ENCODE measurements at regions not wholly inside any gene's neighbourhood (a gene's known extent, or its start where the extent isn't known, plus 50 kb on each side); places are given as distances from the start of the nearest gene placed in this dataset.

DNA sequence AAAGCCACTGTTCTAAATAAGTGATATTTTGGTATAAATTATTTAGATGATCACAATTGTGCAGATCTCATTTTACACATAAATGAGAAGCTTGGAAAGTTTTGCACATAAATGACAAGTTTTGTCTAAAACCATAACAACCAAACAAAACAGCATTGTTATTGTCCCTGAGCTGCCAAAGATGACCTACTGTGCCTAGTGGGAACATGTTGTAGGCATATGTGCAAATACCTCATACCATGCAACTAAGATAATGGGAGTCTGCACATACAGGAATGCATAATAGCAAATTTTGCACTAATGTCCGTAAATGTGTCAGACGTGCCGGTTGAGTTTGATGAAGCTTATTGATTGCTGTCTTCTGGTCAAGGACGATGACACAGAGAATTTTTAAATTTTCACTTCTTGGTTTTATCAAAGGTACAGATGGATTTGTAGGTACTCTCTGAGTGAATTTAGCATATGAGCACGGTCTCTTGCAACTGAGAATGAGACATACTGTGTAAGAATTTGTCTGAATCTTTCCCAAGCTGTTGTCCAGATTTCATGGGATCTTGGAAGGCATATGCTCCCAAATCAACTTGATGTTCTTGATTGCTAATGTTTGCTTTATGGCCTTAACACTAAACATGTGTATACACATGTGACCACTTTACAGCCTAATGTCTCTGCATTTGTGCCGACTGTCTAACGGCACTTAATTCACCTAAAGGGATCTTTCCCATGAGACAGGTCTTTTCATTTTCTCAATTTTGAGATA, 1133.5 kb downstream of the FAT4 start:
- H3K27ac ChIP-seq: no peak overlapping the region
- no peaks in the 10 kb centered on the region for H3K9me3 ChIP-seq (ENCODE audit: low read depth)
- H3K9ac ChIP-seq: no peak overlapping the region
- no peaks in the 10 kb centered on the region for H3K36me3 ChIP-seq (ENCODE audit: low read depth)
- H4K20me1 ChIP-seq (ENCODE audit: insufficient read depth): no peaks in the 10 kb centered on the region
- H3K79me2 ChIP-seq (ENCODE audit: insufficient read depth): no peaks in the 10 kb centered on the region
- no peaks in the 10 kb centered on the region for H3K27me3 ChIP-seq (replicated peaks; ENCODE audit: insufficient read depth)
- peaks cover 12% of the 10 kb centered on the region; the same call in 1 of the 2 replicates for H3F3A ChIP-seq (ENCODE audit: insufficient read depth)
- in situ Hi-C loops (cut with MboI): no loop called here
- H3K4me1 ChIP-seq (ENCODE audit: insufficient read depth): no peaks in the 10 kb centered on the region; the same call in 1 of the 2 replicates
- DNase-seq: peak; percentile 28
- H3K4me2 ChIP-seq (ENCODE audit: unreplicated experiment): no peak overlapping the region
- TF ChIP-seq EZH2phosphoT487 (IDR thresholded peaks at IDR 0.05; ENCODE audit: insufficient read depth, low read depth) (no peak), EZH2 (IDR thresholded peaks at IDR 0.05; ENCODE audit: insufficient read depth, poor library complexity, severe bottlenecking) (no peak)
- H3K4me3 ChIP-seq: no peak overlapping the region
- WGBS, 2 experiments (ENCODE audit: low coverage in 1 of 2, low lambda C conversion rate in 2 of 2, missing lambda C conversion rate in 2 of 2): 36 to 38% methylated on average over 7 of the region's 7 CpGs
- 0 out of 2 replicates have a peak, but pooled peaks cover 4% of the 10 kb centered on the region for H3K9me2 ChIP-seq (ENCODE audit: insufficient read depth)
- H2AFZ ChIP-seq: no peak overlapping the region

GRCh38 chr4:126451237-126451873, 1136.6 kb downstream of the FAT4 start:
- H3K27ac ChIP-seq: no peak overlapping the region
- no peaks in the 10 kb centered on the region for H3K9me2 ChIP-seq (ENCODE audit: insufficient read depth)
- no peaks in the 10 kb centered on the region for H3K9me3 ChIP-seq (ENCODE audit: low read depth)
- no peak overlapping the region for H3K4me2 ChIP-seq (ENCODE audit: unreplicated experiment)
- H3K36me3 ChIP-seq (ENCODE audit: low read depth): no peaks in the 10 kb centered on the region
- no peak overlapping the region for H2AFZ ChIP-seq
- H3F3A ChIP-seq (ENCODE audit: insufficient read depth): peaks cover 12% of the 10 kb centered on the region; the same call in 1 of the 2 replicates
- 10 to 25% methylated on average over 2 of the region's 2 CpGs for WGBS, 2 experiments (ENCODE audit: low coverage in 1 of 2, low lambda C conversion rate in 2 of 2, missing lambda C conversion rate in 2 of 2)
- no peaks in the 10 kb centered on the region; the same call in 1 of the 2 replicates for H3K4me1 ChIP-seq (ENCODE audit: insufficient read depth)
- no peak overlapping the region for H3K9ac ChIP-seq
- peak; percentile 63 for DNase-seq
- no peaks in the 10 kb centered on the region for H4K20me1 ChIP-seq (ENCODE audit: insufficient read depth)
- no peaks in the 10 kb centered on the region for H3K79me2 ChIP-seq (ENCODE audit: insufficient read depth)
- TF ChIP-seq EZH2 (IDR thresholded peaks at IDR 0.05; ENCODE audit: insufficient read depth, poor library complexity, severe bottlenecking): no peak
- TF ChIP-seq EZH2phosphoT487 (IDR thresholded peaks at IDR 0.05; ENCODE audit: insufficient read depth, low read depth): no peak
- no peak overlapping the region for H3K4me3 ChIP-seq
- in situ Hi-C loops (cut with MboI): no loop called here
- no peaks in the 10 kb centered on the region for H3K27me3 ChIP-seq (replicated peaks; ENCODE audit: insufficient read depth)

- Histone ChIP-seq H3K9ac (no peak overlapping the region), H3K36me3 (ENCODE audit: low read depth) (no peaks in the 10 kb centered on the region), H4K20me1 (ENCODE audit: insufficient read depth) (no peaks in the 10 kb centered on the region), H2AFZ (no peak overlapping the region), H3K9me3 (ENCODE audit: low read depth) (no peaks in the 10 kb centered on the region), H3K27ac (no peak overlapping the region), H3F3A (ENCODE audit: insufficient read depth) (peaks cover 12% of the 10 kb centered on the region; the same call in 1 of the 2 replicates), H3K4me3 (no peak overlapping the region), H3K9me2 (ENCODE audit: insufficient read depth) (no peaks in the 10 kb centered on the region), H3K4me2 (ENCODE audit: unreplicated experiment) (no peak overlapping the region), H3K79me2 (ENCODE audit: insufficient read depth) (no peaks in the 10 kb centered on the region), H3K27me3 (replicated peaks; ENCODE audit: insufficient read depth) (no peaks in the 10 kb centered on the region), H3K4me1 (ENCODE audit: insufficient read depth) (no peaks in the 10 kb centered on the region; the same call in 1 of the 2 replicates)
- no peak for DNase-seq
- WGBS, 2 experiments (ENCODE audit: low coverage in 1 of 2, low lambda C conversion rate in 2 of 2, missing lambda C conversion rate in 2 of 2): 79% methylated on average over 4 of the region's 4 CpGs
- in situ Hi-C loops (cut with MboI): no loop called here
- TF ChIP-seq EZH2 (IDR thresholded peaks at IDR 0.05; ENCODE audit: insufficient read depth, poor library complexity, severe bottlenecking) (no peak), EZH2phosphoT487 (IDR thresholded peaks at IDR 0.05; ENCODE audit: insufficient read depth, low read depth) (no peak)
Measured at GRCh38 chr4:126455865-126456264, 1141.1 kb downstream of the FAT4 start.

GRCh38 chr4:126458993-126459392, 1144.2 kb downstream of the FAT4 start:
- in situ Hi-C loops (cut with MboI): no loop called here
- H3K9me2 ChIP-seq (ENCODE audit: insufficient read depth): no peaks in the 10 kb centered on the region
- H3K79me2 ChIP-seq (ENCODE audit: insufficient read depth): no peaks in the 10 kb centered on the region
- H3K27me3 ChIP-seq (replicated peaks; ENCODE audit: insufficient read depth): no peaks in the 10 kb centered on the region
- no peak overlapping the region for H3K4me2 ChIP-seq (ENCODE audit: unreplicated experiment)
- H3K36me3 ChIP-seq (ENCODE audit: low read depth): no peaks in the 10 kb centered on the region
- 26 to 29% methylated on average over 1 of the region's 1 CpG for WGBS, 2 experiments (ENCODE audit: low coverage in 1 of 2, low lambda C conversion rate in 2 of 2, missing lambda C conversion rate in 2 of 2)
- no peaks in the 10 kb centered on the region for H3K4me1 ChIP-seq (ENCODE audit: insufficient read depth)
- no peak overlapping the region for H2AFZ ChIP-seq
- no peaks in the 10 kb centered on the region for H3K9me3 ChIP-seq (ENCODE audit: low read depth)
- no peaks in the 10 kb centered on the region for H3F3A ChIP-seq (ENCODE audit: insufficient read depth)
- H3K4me3 ChIP-seq: no peak overlapping the region
- TF ChIP-seq EZH2 (IDR thresholded peaks at IDR 0.05; ENCODE audit: insufficient read depth, poor library complexity, severe bottlenecking): no peak
- TF ChIP-seq EZH2phosphoT487 (IDR thresholded peaks at IDR 0.05; ENCODE audit: insufficient read depth, low read depth): no peak
- DNase-seq: peak; percentile 37
- no peak overlapping the region for H3K9ac ChIP-seq
- H3K27ac ChIP-seq: no peak overlapping the region
- no peaks in the 10 kb centered on the region for H4K20me1 ChIP-seq (ENCODE audit: insufficient read depth)

All from GM23248 (cell line).